GM12875 (cell line): ENCODE measurements at regions not wholly inside any gene's neighbourhood (a gene's known extent, or its start where the extent isn't known, plus 50 kb on each side); places are given as distances from the start of the nearest gene placed in this dataset.

Experiments
- H3K4me3 ChIP-seq: one replicate; pipeline ENCODE4 v1.5.1; 2011; ENCODE audit warnings: low read depth, low read length, control low read depth
- CTCF ChIP-seq: IDR thresholded peaks from 2 replicates; pipeline ENCODE4 v1.5.1; 2011; ENCODE audit warnings: low read depth, mild to moderate bottlenecking, control low read depth, inconsistent platforms, low read length, moderate library complexity, borderline replicate concordance; ENCODE audit not compliant: insufficient read depth

GRCh38 chr9:80074439-80074838 lies 502.7 kb downstream of the TLE4 start:
- no peak overlapping the region for H3K4me3 ChIP-seq
- no peak for TF ChIP-seq CTCF

DNA sequence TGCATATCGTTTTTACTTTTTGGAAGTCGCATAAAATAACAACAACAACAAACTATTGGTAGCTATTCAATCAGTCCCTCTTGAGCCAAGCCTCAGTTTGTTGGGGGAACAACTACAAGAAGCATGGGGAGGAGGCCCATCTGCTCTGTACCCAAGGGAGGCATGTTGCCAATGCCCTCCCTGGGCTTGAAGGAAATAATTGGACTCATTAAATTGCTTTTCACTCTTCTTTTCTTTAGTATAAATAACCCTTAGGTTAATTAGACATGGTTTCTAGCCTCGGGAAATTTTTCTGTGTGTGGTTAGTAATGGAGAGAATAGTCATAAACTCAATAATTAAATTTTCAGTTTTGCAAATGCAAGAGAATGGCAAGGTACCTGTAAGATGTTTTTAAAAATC lies 500.7 kb downstream of the TLE4 start:
- no peak overlapping the region for H3K4me3 ChIP-seq
- TF ChIP-seq CTCF = no peak

- H3K4me3 ChIP-seq = no peak overlapping the region
- no peak for TF ChIP-seq CTCF
Observed at GRCh38 chr9:80070071-80070742, 498.4 kb downstream of the TLE4 start.

DNA sequence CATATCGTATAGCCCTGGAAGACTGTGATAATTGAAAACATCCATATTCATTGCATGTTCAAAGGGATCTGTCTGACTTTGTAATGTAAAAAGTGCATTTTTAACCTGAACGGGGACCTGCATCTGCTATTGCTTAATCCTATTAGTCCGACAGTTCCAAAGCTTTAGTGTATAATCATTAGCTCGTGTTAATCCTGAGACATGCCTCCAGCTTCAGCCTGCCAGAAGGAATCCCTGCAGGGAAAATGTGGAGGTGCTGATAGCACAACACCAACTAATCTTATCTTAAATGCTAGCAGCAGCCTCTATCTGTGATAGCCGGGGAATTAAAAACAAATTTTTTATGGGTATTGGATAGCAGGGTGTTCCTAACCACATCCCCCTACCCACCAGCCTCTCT lies 495.2 kb downstream of the TLE4 start:
- no peak for TF ChIP-seq CTCF
- no peak overlapping the region for H3K4me3 ChIP-seq

DNA sequence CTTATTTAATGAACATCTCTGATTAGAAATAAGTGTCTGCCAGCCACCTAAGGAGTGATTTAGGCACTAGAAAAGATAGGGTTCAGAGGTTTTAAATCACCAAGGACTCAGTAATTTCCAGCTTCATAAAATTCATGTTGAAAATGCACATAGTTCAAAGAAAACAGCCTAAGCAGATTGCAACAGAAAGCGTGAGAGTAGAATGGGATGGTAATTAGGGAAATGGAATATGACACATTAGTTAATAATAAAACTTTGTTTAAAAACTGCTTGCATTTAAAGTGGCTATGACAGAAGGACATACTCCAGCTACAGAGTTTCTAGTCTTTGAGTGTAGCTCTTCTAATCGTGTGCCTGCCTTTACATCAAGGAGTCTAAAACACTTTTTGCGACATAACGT lies 490.8 kb downstream of the TLE4 start:
- no peak overlapping the region for H3K4me3 ChIP-seq
- no peak for TF ChIP-seq CTCF

DNA sequence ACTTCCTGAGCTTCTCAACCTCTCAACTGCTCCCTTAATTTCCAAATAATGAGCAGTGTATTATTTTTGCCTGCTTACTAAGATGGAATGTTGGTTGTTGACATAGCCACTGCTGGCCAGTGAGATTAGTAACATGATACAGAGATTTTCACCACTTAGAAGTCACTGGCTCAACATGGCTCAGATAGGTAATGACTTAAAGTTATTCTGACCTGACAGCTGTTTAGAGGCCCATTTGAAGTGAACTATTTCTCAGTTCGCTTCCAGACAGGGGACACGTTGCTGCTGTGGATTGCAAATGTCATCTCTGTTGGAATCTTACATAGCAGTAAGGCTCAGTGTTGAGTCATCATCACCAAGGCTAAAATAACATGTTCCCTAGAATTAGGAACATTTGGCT lies 490.2 kb downstream of the TLE4 start:
- H3K4me3 ChIP-seq = no peak overlapping the region
- no peak for TF ChIP-seq CTCF

- no peak for TF ChIP-seq CTCF
- H3K4me3 ChIP-seq = no peak overlapping the region
Observed at GRCh38 chr9:80061096-80061495, 489.3 kb downstream of the TLE4 start.
